Tibial nerve (tissue), 3 donors: ENCODE measurements at regions not wholly inside any gene's neighbourhood (a gene's known extent, or its start where the extent isn't known, plus 50 kb on each side); places are given as distances from the start of the nearest gene placed in this dataset.

ENCODE experiments used
- CTCF ChIP-seq, 5 experiments: fragments of 200-600 bp in 3 of 5; fragments of 450-650 bp in 2 of 5; sonication (generic) in 3 of 5; IDR thresholded peaks; one replicate each; pipeline ENCODE4 v1.5.1; 2016 to 2019; ENCODE audit warnings: antibody characterized with exemption in 5 of 5, mild to moderate bottlenecking in 3 of 5, moderate library complexity in 2 of 5
- POLR2A ChIP-seq, 2 donors: fragments of 450-650 bp; IDR thresholded peaks; one replicate each; pipeline ENCODE4 v1.6.1; 2017; ENCODE audit warnings: antibody characterized with exemption in 2 of 2, mild to moderate bottlenecking in 2 of 2, moderate library complexity in 2 of 2

GRCh38 chr3:99319450-99319849 is 318.9 kb upstream of the COL8A1 start:
- TF ChIP-seq CTCF (IDR thresholded peaks at IDR 0.05) (no peak), POLR2A (IDR thresholded peaks at IDR 0.05) (no peak)
